ENCODE measurements at regions not wholly inside any gene's neighbourhood (a gene's known extent, or its start where the extent isn't known, plus 50 kb on each side); places are given as distances from the start of the nearest gene placed in this dataset.

GRCh38 chr14:96663491-96664067 lies 133.6 kb upstream of the VRK1 start:
- Histone ChIP-seq H3K36me3 (ENCODE audit: insufficient read depth, low read length) (no peaks in the 10 kb centered on the region), H3K4me1 (ENCODE audit: insufficient read depth, low read length) (peaks cover 9% of the 10 kb centered on the region), H3K9ac (ENCODE audit: low read depth, low read length) (no peak overlapping the region), H3K9me3 (ENCODE audit: insufficient read depth, low read depth, low read length) (0 out of 2 replicates have a peak, but pooled peaks cover 3% of the 10 kb centered on the region), H3K27ac (ENCODE audit: low read depth, low read length) (no peak overlapping the region), H3K27me3 (ENCODE audit: insufficient read depth, low read length) (no peaks in the 10 kb centered on the region), H3K4me3 (ENCODE audit: low read length) (no peak overlapping the region)
- 85% methylated on average over 10 of the region's 10 CpGs for WGBS

DNA sequence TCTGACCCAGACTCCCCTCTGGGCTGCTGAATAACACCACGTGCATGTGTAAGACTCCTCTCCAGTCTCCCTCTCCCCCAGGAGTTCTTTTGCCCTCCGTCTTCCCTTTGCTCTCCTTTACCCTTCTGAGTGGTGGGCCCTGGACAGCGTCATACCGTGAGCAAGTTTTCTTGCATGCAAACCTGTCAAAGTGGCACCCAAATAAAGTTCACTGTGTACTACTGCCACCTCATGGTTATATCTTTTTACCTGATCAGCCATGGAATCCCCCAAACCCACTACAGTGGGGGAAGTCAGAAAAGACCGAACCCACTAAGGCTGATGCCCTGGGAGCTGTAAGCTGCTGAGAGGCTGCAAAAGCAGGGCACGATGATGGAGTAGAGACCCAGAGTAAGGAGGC lies 131.1 kb upstream of the VRK1 start:
- no peak overlapping the region for H3K27ac ChIP-seq (ENCODE audit: low read depth, low read length)
- H3K36me3 ChIP-seq (ENCODE audit: insufficient read depth, low read length) = no peaks in the 10 kb centered on the region
- 0 out of 2 replicates have a peak, but pooled peaks cover 3% of the 10 kb centered on the region for H3K9me3 ChIP-seq (ENCODE audit: insufficient read depth, low read depth, low read length)
- WGBS = 72% methylated on average over 6 of the region's 6 CpGs
- no peaks in the 10 kb centered on the region for H3K27me3 ChIP-seq (ENCODE audit: insufficient read depth, low read length)
- H3K4me3 ChIP-seq (ENCODE audit: low read length) = no peak overlapping the region
- no peak overlapping the region for H3K9ac ChIP-seq (ENCODE audit: low read depth, low read length)
- H3K4me1 ChIP-seq (ENCODE audit: insufficient read depth, low read length) = peaks cover 8% of the 10 kb centered on the region

GRCh38 chr14:96670391-96670790 lies 126.8 kb upstream of the VRK1 start:
- Histone ChIP-seq H3K27ac (ENCODE audit: low read depth, low read length) (no peak overlapping the region), H3K4me3 (ENCODE audit: low read length) (no peak overlapping the region), H3K36me3 (ENCODE audit: insufficient read depth, low read length) (no peaks in the 10 kb centered on the region), H3K4me1 (ENCODE audit: insufficient read depth, low read length) (peaks cover 4% of the 10 kb centered on the region; the same call in 1 of the 2 replicates), H3K9ac (ENCODE audit: low read depth, low read length) (no peak overlapping the region), H3K9me3 (ENCODE audit: insufficient read depth, low read depth, low read length) (0 out of 2 replicates have a peak, but pooled peaks cover 3% of the 10 kb centered on the region), H3K27me3 (ENCODE audit: insufficient read depth, low read length) (no peaks in the 10 kb centered on the region)
- WGBS = 90% methylated on average over 2 of the region's 2 CpGs

DNA sequence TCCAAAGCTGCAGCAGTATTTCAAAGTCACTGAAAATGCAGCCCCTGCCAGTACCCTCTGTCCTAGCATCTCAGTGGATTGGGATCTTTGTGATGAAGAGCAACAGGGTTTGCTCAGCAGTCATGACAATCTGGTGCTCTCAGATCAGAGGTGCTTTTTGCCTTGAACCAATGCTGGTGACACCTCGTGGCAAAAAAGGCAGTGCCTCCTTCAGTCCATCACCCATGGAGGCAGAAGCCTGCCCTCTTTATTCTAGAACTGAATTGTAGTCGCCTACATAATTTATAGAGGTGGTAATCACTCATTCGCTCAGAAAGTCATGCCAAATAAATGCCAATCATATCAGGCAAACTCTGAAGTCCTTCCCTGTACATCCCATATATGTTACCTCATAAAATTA lies 126.0 kb upstream of the VRK1 start:
- no peak overlapping the region for H3K27ac ChIP-seq (ENCODE audit: low read depth, low read length)
- H3K9ac ChIP-seq (ENCODE audit: low read depth, low read length) = no peak overlapping the region
- WGBS = 78% methylated on average over 3 of the region's 3 CpGs
- peaks cover 4% of the 10 kb centered on the region; the same call in 1 of the 2 replicates for H3K4me1 ChIP-seq (ENCODE audit: insufficient read depth, low read length)
- H3K9me3 ChIP-seq (ENCODE audit: insufficient read depth, low read depth, low read length) = no peaks in the 10 kb centered on the region
- H3K36me3 ChIP-seq (ENCODE audit: insufficient read depth, low read length) = no peaks in the 10 kb centered on the region
- H3K4me3 ChIP-seq (ENCODE audit: low read length) = no peak overlapping the region
- no peaks in the 10 kb centered on the region for H3K27me3 ChIP-seq (ENCODE audit: insufficient read depth, low read length)

DNA sequence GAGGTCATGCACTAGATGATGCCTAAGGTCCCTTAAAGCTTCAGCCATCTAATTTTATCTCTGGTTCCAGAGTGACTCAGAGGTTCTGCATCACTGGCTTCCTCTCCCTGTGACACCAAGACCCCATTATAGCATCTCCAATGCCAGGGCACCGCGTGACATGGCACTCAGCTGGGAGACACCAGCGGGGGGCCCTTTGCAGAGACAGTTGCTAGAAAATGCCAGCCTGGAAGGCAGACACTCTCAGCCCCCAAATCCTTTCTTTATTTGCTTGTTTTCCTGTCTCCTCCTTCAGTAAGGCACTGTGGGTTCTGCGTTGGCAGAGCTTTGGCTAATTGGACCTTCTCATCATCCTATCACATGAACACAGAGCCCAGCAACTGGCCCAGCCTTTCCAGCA lies 123.5 kb upstream of the VRK1 start:
- Histone ChIP-seq H3K9me3 (ENCODE audit: insufficient read depth, low read depth, low read length) (peaks cover 4% of the 10 kb centered on the region; the same call in 1 of the 2 replicates), H3K9ac (ENCODE audit: low read depth, low read length) (no peak overlapping the region), H3K4me1 (ENCODE audit: insufficient read depth, low read length) (peaks cover 4% of the 10 kb centered on the region; the same call in 1 of the 2 replicates), H3K27me3 (ENCODE audit: insufficient read depth, low read length) (peaks cover 13% of the 10 kb centered on the region; the same call in 1 of the 2 replicates), H3K36me3 (ENCODE audit: insufficient read depth, low read length) (no peaks in the 10 kb centered on the region), H3K27ac (ENCODE audit: low read depth, low read length) (no peak overlapping the region), H3K4me3 (ENCODE audit: low read length) (no peak overlapping the region)
- 95% methylated on average over 4 of the region's 4 CpGs for WGBS

- 78% methylated on average over 3 of the region's 3 CpGs for WGBS
- no peak overlapping the region for H3K9ac ChIP-seq (ENCODE audit: low read depth, low read length)
- H3K4me1 ChIP-seq (ENCODE audit: insufficient read depth, low read length) = peaks cover under 1% of the 10 kb centered on the region; the same call in 1 of the 2 replicates
- H3K27ac ChIP-seq (ENCODE audit: low read depth, low read length) = no peak overlapping the region
- no peaks in the 10 kb centered on the region for H3K36me3 ChIP-seq (ENCODE audit: insufficient read depth, low read length)
- H3K9me3 ChIP-seq (ENCODE audit: insufficient read depth, low read depth, low read length) = peaks cover 4% of the 10 kb centered on the region; the same call in 1 of the 2 replicates
- no peak overlapping the region for H3K4me3 ChIP-seq (ENCODE audit: low read length)
- peaks cover 17% of the 10 kb centered on the region for H3K27me3 ChIP-seq (ENCODE audit: insufficient read depth, low read length)
Observed at GRCh38 chr14:96674121-96674520, 123.1 kb upstream of the VRK1 start.

DNA sequence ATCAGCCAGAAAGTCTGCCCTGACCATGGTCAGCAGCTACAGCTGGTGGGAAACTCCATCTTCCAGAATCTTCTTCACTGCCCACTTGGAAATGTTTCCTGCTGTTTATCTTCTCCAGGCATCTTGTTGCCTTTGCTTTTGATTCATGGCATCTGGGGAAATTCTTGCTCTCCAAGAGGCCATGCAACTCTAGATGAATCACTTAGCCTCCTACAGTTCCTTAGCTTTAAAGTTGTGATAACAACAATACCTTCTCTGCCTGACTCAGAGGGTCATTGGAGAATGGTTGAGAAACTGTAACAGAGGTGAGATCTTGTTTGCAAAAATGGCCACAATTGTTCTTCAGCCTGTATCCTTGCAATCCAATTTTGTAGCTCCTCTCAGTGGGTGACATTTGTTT lies 121.0 kb upstream of the VRK1 start:
- Histone ChIP-seq H3K36me3 (ENCODE audit: insufficient read depth, low read length) (no peaks in the 10 kb centered on the region), H3K27ac (ENCODE audit: low read depth, low read length) (no peak overlapping the region), H3K4me1 (ENCODE audit: insufficient read depth, low read length) (no peaks in the 10 kb centered on the region), H3K4me3 (ENCODE audit: low read length) (no peak overlapping the region), H3K27me3 (ENCODE audit: insufficient read depth, low read length) (peaks cover 38% of the 10 kb centered on the region), H3K9ac (ENCODE audit: low read depth, low read length) (no peak overlapping the region), H3K9me3 (ENCODE audit: insufficient read depth, low read depth, low read length) (peaks cover 4% of the 10 kb centered on the region; the same call in 1 of the 2 replicates)

GRCh38 chr14:96681829-96682228 lies 115.4 kb upstream of the VRK1 start:
- H3K36me3 ChIP-seq (ENCODE audit: insufficient read depth, low read length) = no peaks in the 10 kb centered on the region
- WGBS = 84% methylated on average over 7 of the region's 7 CpGs
- H3K4me3 ChIP-seq (ENCODE audit: low read length) = no peak overlapping the region
- peaks cover 94% of the 10 kb centered on the region for H3K27me3 ChIP-seq (ENCODE audit: insufficient read depth, low read length)
- H3K4me1 ChIP-seq (ENCODE audit: insufficient read depth, low read length) = no peaks in the 10 kb centered on the region
- peaks cover 1% of the 10 kb centered on the region; the same call in 1 of the 2 replicates for H3K9me3 ChIP-seq (ENCODE audit: insufficient read depth, low read depth, low read length)
- no peak overlapping the region for H3K9ac ChIP-seq (ENCODE audit: low read depth, low read length)
- no peak overlapping the region for H3K27ac ChIP-seq (ENCODE audit: low read depth, low read length)

DNA sequence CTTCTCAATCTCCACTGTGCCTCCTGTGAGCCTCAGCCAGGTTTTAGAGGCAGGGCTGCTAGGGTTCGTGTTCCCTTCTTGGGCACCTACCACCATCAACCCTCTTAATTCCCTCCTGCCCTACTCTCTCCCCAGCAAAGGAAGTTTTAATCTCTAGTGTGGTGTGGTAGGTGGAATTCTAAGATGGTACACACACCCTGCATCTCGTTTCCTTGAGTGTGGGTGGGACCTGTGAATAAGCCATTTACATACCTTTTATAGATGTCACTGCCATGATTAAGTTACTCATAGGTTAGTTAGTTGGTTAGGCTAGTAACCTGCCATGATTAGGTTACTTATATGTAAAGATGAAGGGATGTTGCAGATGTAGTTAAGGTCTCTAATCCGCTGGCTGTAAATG lies 114.8 kb upstream of the VRK1 start:
- 62% methylated on average over 3 of the region's 3 CpGs for WGBS
- H3K4me1 ChIP-seq (ENCODE audit: insufficient read depth, low read length) = no peaks in the 10 kb centered on the region
- H3K27me3 ChIP-seq (ENCODE audit: insufficient read depth, low read length) = peaks cover 98% of the 10 kb centered on the region
- no peak overlapping the region for H3K27ac ChIP-seq (ENCODE audit: low read depth, low read length)
- no peaks in the 10 kb centered on the region for H3K9me3 ChIP-seq (ENCODE audit: insufficient read depth, low read depth, low read length)
- no peak overlapping the region for H3K4me3 ChIP-seq (ENCODE audit: low read length)
- H3K9ac ChIP-seq (ENCODE audit: low read depth, low read length) = no peak overlapping the region
- H3K36me3 ChIP-seq (ENCODE audit: insufficient read depth, low read length) = no peaks in the 10 kb centered on the region

DNA sequence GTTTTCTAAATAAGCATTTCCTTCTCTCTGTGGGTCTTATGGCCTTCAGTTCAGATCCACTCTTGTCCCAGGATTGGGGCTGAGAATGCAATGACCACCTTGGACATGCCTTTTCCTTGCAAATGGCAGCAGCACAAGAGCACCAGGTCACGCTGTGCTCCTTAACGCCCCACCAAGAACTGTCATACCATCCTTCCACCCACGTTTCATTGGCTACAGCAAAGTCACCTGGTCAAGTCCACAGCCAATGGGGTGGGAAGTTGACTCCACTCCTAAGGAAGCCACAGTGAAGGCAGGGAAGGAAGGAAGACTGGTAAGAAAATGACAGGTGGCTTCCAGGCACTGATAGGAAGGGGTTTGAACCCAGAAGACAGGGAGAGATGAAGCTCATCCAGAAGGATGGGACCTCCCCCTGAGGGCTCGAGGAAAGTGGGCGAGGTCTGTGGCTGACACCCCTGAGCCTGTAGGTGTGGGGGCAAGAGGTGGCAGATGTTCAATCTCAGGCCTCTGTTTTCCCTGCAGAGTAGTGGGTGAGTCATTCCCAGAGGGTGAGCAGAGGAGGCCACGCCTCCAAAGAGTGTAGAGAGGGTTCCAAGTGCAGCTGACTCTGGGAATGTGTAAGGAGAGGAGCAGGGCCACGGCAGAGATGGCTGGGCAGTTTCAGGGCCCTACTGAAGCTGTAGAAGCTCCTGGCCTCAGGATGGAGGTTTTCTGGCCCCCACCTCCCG lies 113.5 kb upstream of the VRK1 start:
- WGBS = 83% methylated on average over 8 of the region's 8 CpGs
- Histone ChIP-seq H3K27me3 (ENCODE audit: insufficient read depth, low read length) (peaks cover 90% of the 10 kb centered on the region), H3K9me3 (ENCODE audit: insufficient read depth, low read depth, low read length) (no peaks in the 10 kb centered on the region), H3K36me3 (ENCODE audit: insufficient read depth, low read length) (no peaks in the 10 kb centered on the region), H3K4me1 (ENCODE audit: insufficient read depth, low read length) (no peaks in the 10 kb centered on the region), H3K27ac (ENCODE audit: low read depth, low read length) (no peak overlapping the region), H3K4me3 (ENCODE audit: low read length) (no peak overlapping the region), H3K9ac (ENCODE audit: low read depth, low read length) (no peak overlapping the region)

DNA sequence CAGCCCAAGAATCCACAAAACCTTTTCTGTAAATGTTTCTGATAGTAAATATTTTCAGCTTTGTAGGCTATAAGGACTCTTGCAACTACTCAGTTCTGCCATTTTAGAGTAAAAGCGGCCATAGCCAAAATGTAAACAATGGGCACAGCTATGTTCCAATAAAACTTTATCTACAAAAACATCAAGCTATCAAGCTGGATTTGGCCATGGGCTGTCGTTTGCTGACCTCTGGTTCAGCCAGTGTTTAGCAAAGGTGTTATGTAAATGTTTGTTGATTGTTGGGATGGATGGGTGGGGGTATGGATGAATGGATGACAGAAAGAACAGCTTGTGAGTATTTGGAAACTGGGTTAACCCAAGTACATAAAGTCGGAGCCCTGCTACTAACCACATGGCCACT lies 111.1 kb upstream of the VRK1 start:
- WGBS = 71% methylated on average over 3 of the region's 3 CpGs
- Histone ChIP-seq H3K9me3 (ENCODE audit: insufficient read depth, low read depth, low read length) (no peaks in the 10 kb centered on the region), H3K36me3 (ENCODE audit: insufficient read depth, low read length) (no peaks in the 10 kb centered on the region), H3K9ac (ENCODE audit: low read depth, low read length) (no peak overlapping the region), H3K27ac (ENCODE audit: low read depth, low read length) (no peak overlapping the region), H3K4me3 (ENCODE audit: low read length) (no peak overlapping the region), H3K27me3 (ENCODE audit: insufficient read depth, low read length) (peaks cover 83% of the 10 kb centered on the region), H3K4me1 (ENCODE audit: insufficient read depth, low read length) (no peaks in the 10 kb centered on the region)
